Pancreas (tissue), 10 donors: ENCODE measurements at regions not wholly inside any gene's neighbourhood (a gene's known extent, or its start where the extent isn't known, plus 50 kb on each side); places are given as distances from the start of the nearest gene placed in this dataset.
"Not testable (repeated sequence)": the region's sequence is repeated elsewhere in the genome, so short reads cannot be mapped to it uniquely, and the experiment has no call there.

Experiments used
- ATAC-seq, 4 donors: fragments of 200-7000 bp; cut with Tn5 transposase; one replicate each; pipeline versions ENCODE4 v1.8.0 to v1.9.1; 2020; ENCODE audit warnings: mild to moderate bottlenecking in 4 of 4, moderate library complexity in 4 of 4
- DNase-seq, 6 donors: peaks; one replicate each; pipeline ENCODE4 v3.0.0-alpha.2; 2020
- FAIRE-seq: peaks from 2 replicates; lab custom pipeline; 2012; peaks lifted over from hg19 to GRCh38; lab: Jason Lieb, UNC
- H3K27ac ChIP-seq, 4 donors: fragments of 200-600 bp; sonication (generic); 1 replicate in 3 of 4; 2 replicates in 1 of 4; pipeline versions ENCODE4 v1.5.0 to v1.8.0; 2020
- H3K27me3 ChIP-seq, 4 donors: fragments of 200-600 bp; one replicate each; pipeline ENCODE4 v1.8.0; 2021
- H3K36me3 ChIP-seq, 3 donors: fragments of 200-600 bp; sonication (generic) in 1 of 3; one replicate each; pipeline versions ENCODE4 v1.5.0 to v1.8.0; 2020 to 2021
- H3K4me1 ChIP-seq, 3 donors: fragments of 200-600 bp; one replicate each; pipeline ENCODE4 v1.8.0; 2021
- H3K4me3 ChIP-seq, 4 donors: fragments of 200-600 bp; sonication (generic) in 2 of 4; one replicate each; pipeline versions ENCODE4 v1.5.0 to v1.8.0; 2020 to 2021
- H3K9me3 ChIP-seq, 4 donors: fragments of 200-600 bp; one replicate each; pipeline ENCODE4 v1.8.0; 2021
- CTCF ChIP-seq, 4 donors: fragments of 200-600 bp; sonication (generic) in 3 of 4; IDR thresholded peaks; one replicate each; pipeline versions ENCODE4 v1.5.0 to v1.8.0; 2021; ENCODE audit warnings: antibody characterized with exemption in 4 of 4
- WGBS, 2 donors: extraction: QIAGEN DNeasy Blood & Tissue Kit; methylation state at CpG; one replicate each; pipeline ENCODE4 v1.1.7; 2013; 5-methylcytosine and 5-hydroxymethylcytosine counted together
- intact Hi-C, 3 donors: fragments of 100-400 bp; cut with DNase I; formaldehyde crosslinking; loops; one replicate each; pipeline versions ENCODE4 v1.11.1 to v1.14.2; 2022
- donor health status: healthy with polysubstance abuse.
- donor health status: DM: no; HTN: no; CAD: no; lungs with moderate emphysema.
- donor health status: DM: no; HTN: no; CAD: no.
- donor health status: control.
- donor health status: control.
- donor health status: Bipolar disorder and iron deficiency.
- donor health status: DM: yes; HTN: yes; CAD: no.
- donor health status: DM: no; HTN: no; CAD: no.
- donor health status: DM: no; HTN: no; CAD: no.
- donor health status: DM: yes; HTN: yes; CAD: no.

GRCh38 chr4:3880615-3881120 lies 114.5 kb downstream of the ADRA2C start:
- intact Hi-C loops, result no loop called here

GRCh38 chr4:3882316-3882885 lies 116.2 kb downstream of the ADRA2C start:
- H3K36me3 ChIP-seq, H3K27me3 ChIP-seq, H3K4me3 ChIP-seq, H3K9me3 ChIP-seq, FAIRE-seq, intact Hi-C loops, H3K4me1 ChIP-seq, DNase-seq, ATAC-seq, H3K27ac ChIP-seq: not testable (repeated sequence)
- WGBS, 2 donors, result 57 to 68% methylated on average over 12 of the region's 12 CpGs

More at GRCh38 chr4:3880615-3881120, 114.5 kb downstream of the ADRA2C start:
- H3K36me3 ChIP-seq, result no peaks in the 10 kb centered on the region
- H3K4me3 ChIP-seq, result no peak overlapping the region
- ATAC-seq, result peak; percentile 89 to 100 (median 97)
- DNase-seq, result peak; percentile 53 to 92 (median 80)
- 0 to 1% methylated on average over 18 of the region's 18 CpGs for WGBS, 2 donors
- TF ChIP-seq CTCF (IDR thresholded peaks at IDR 0.05), result peak; percentile 45 to 67 (median 60)
- peaks cover 0 to 8% (median 0%) of the 10 kb centered on the region in 4 donors for H3K27me3 ChIP-seq
- no peak for FAIRE-seq
- H3K4me1 ChIP-seq, result no peaks in the 10 kb centered on the region
- H3K9me3 ChIP-seq, result no peaks in the 10 kb centered on the region
- no peak overlapping the region for H3K27ac ChIP-seq

- H3K9me3 ChIP-seq, FAIRE-seq, intact Hi-C loops, H3K27ac ChIP-seq, DNase-seq, H3K4me3 ChIP-seq, H3K27me3 ChIP-seq, ATAC-seq, H3K36me3 ChIP-seq, H3K4me1 ChIP-seq: not testable (repeated sequence)
- 35 to 49% methylated on average over 2 to 5 of the region's 5 CpGs for WGBS, 2 donors
Observed at GRCh38 chr4:3884261-3884660, 118.1 kb downstream of the ADRA2C start.

- H3K27ac ChIP-seq, H3K9me3 ChIP-seq, H3K36me3 ChIP-seq, H3K27me3 ChIP-seq, DNase-seq, ATAC-seq, FAIRE-seq, H3K4me3 ChIP-seq, H3K4me1 ChIP-seq, intact Hi-C loops: not testable (repeated sequence)
- WGBS, 2 donors, result 21 to 24% methylated on average over 8 of the region's 8 CpGs
Observed at GRCh38 chr4:3893590-3893989, 127.4 kb downstream of the ADRA2C start.

- H3K9me3 ChIP-seq, ATAC-seq, H3K4me3 ChIP-seq, FAIRE-seq, H3K27me3 ChIP-seq, H3K27ac ChIP-seq, DNase-seq, H3K36me3 ChIP-seq, intact Hi-C loops, H3K4me1 ChIP-seq: not testable (repeated sequence)
- WGBS, 2 donors, result 63 to 74% methylated on average over 20 of the region's 20 CpGs
Observed at GRCh38 chr4:3894086-3894959, 128.1 kb downstream of the ADRA2C start.

GRCh38 chr4:3896441-3896840 lies 130.3 kb downstream of the ADRA2C start:
- intact Hi-C loops, result no loop called here
- no peak for TF ChIP-seq CTCF (IDR thresholded peaks at IDR 0.05)
- FAIRE-seq (no peak), DNase-seq (no peak), ATAC-seq (no peak)
- WGBS, 2 donors, result 30 to 37% methylated on average over 6 of the region's 6 CpGs
- no peaks in the 10 kb centered on the region for H3K4me1 ChIP-seq
- no peak overlapping the region for H3K27ac ChIP-seq
- H3K27me3 ChIP-seq, result peaks cover 0 to 6% (median 2%) of the 10 kb centered on the region in 4 donors
- H3K4me3 ChIP-seq, result no peak overlapping the region
- no peaks in the 10 kb centered on the region for H3K9me3 ChIP-seq
- H3K36me3 ChIP-seq, result no peaks in the 10 kb centered on the region

- H3K9me3 ChIP-seq, H3K27ac ChIP-seq, H3K27me3 ChIP-seq, intact Hi-C loops, FAIRE-seq, H3K4me3 ChIP-seq, ATAC-seq, DNase-seq, H3K36me3 ChIP-seq, H3K4me1 ChIP-seq: not testable (repeated sequence)
- 65 to 78% methylated on average over 19 to 20 of the region's 20 CpGs for WGBS, 2 donors
Observed at GRCh38 chr4:3896871-3897578, 130.8 kb downstream of the ADRA2C start.
